BLaER1 (cell line): ENCODE measurements at regions not wholly inside any gene's neighbourhood (a gene's known extent, or its start where the extent isn't known, plus 50 kb on each side); places are given as distances from the start of the nearest gene placed in this dataset.
"Not testable (repeated sequence)": the region's sequence is repeated elsewhere in the genome, so short reads cannot be mapped to it uniquely, and the experiment has no call there.

ENCODE experiments used
- H3K27ac ChIP-seq: shearing (Covaris generic); formaldehyde crosslinking; 2 replicates; pipeline ENCODE4 v1.8.1; 2022
- H3K27me3 ChIP-seq: shearing (Covaris generic); formaldehyde crosslinking; 2 replicates; pipeline ENCODE4 v1.8.1; 2022
- H3K36me3 ChIP-seq: shearing (Covaris generic); formaldehyde crosslinking; 2 replicates; pipeline ENCODE4 v1.8.1; 2022
- H3K4me1 ChIP-seq: shearing (Covaris generic); formaldehyde crosslinking; 2 replicates; pipeline ENCODE4 v1.8.1; 2022
- H3K4me2 ChIP-seq: shearing (Covaris generic); formaldehyde crosslinking; 2 replicates; pipeline ENCODE4 v1.8.1; 2022
- H3K4me3 ChIP-seq: shearing (Covaris generic); formaldehyde crosslinking; 2 replicates; pipeline ENCODE4 v1.8.1; 2022
- H3K9ac ChIP-seq: shearing (Covaris generic); formaldehyde crosslinking; 2 replicates; pipeline ENCODE4 v1.8.1; 2022
- H3K9me3 ChIP-seq: shearing (Covaris generic); formaldehyde crosslinking; 2 replicates; pipeline ENCODE4 v1.8.1; 2022
- H4K20me1 ChIP-seq: shearing (Covaris generic); formaldehyde crosslinking; 2 replicates; pipeline ENCODE4 v1.8.1; 2022
- Cebpa-rat ChIP-seq: shearing (Covaris generic); IDR thresholded peaks from 2 replicates; pipeline ENCODE4 v1.8.1; 2022

GRCh38 chr14:105616802-105617192 is 90.4 kb downstream of the TMEM121 start:
- no peak overlapping the region for H3K4me2 ChIP-seq
- H3K9me3 ChIP-seq = peaks cover 8% of the 10 kb centered on the region
- no peaks in the 10 kb centered on the region for H3K36me3 ChIP-seq
- H3K27ac ChIP-seq = no peak overlapping the region
- H3K4me1 ChIP-seq = no peaks in the 10 kb centered on the region
- no peak overlapping the region for H3K9ac ChIP-seq
- no peak overlapping the region for H3K4me3 ChIP-seq
- H4K20me1 ChIP-seq = no peaks in the 10 kb centered on the region
- no peaks in the 10 kb centered on the region for H3K27me3 ChIP-seq
- no peak for TF ChIP-seq Cebpa-rat

GRCh38 chr14:105617201-105617777 is 90.9 kb downstream of the TMEM121 start:
- no peaks in the 10 kb centered on the region for H3K36me3 ChIP-seq
- H3K4me3 ChIP-seq = no peak overlapping the region
- no peaks in the 10 kb centered on the region for H3K27me3 ChIP-seq
- no peak overlapping the region for H3K9ac ChIP-seq
- no peaks in the 10 kb centered on the region for H3K4me1 ChIP-seq
- TF ChIP-seq Cebpa-rat = no peak
- H3K9me3 ChIP-seq = peaks cover 8% of the 10 kb centered on the region
- no peak overlapping the region for H3K4me2 ChIP-seq
- no peaks in the 10 kb centered on the region for H4K20me1 ChIP-seq
- no peak overlapping the region for H3K27ac ChIP-seq

- not testable (repeated sequence) for H3K4me1 ChIP-seq, H4K20me1 ChIP-seq, H3K4me2 ChIP-seq, H3K9ac ChIP-seq, H3K4me3 ChIP-seq, H3K27ac ChIP-seq, H3K27me3 ChIP-seq, H3K9me3 ChIP-seq, H3K36me3 ChIP-seq
Measured at GRCh38 chr14:105617805-105618204, 91.4 kb downstream of the TMEM121 start.

- not testable (repeated sequence) for H4K20me1 ChIP-seq, H3K4me2 ChIP-seq, H3K9ac ChIP-seq, H3K4me1 ChIP-seq, H3K9me3 ChIP-seq, H3K4me3 ChIP-seq, H3K27ac ChIP-seq, H3K27me3 ChIP-seq, H3K36me3 ChIP-seq
Measured at GRCh38 chr14:105619324-105619723, 92.9 kb downstream of the TMEM121 start.

GRCh38 chr14:105620178-105620864 is 93.9 kb downstream of the TMEM121 start:
- H3K4me3 ChIP-seq, H3K27ac ChIP-seq, H3K9ac ChIP-seq, H4K20me1 ChIP-seq, H3K36me3 ChIP-seq, H3K27me3 ChIP-seq, H3K4me2 ChIP-seq, H3K9me3 ChIP-seq, H3K4me1 ChIP-seq: not testable (repeated sequence)

GRCh38 chr14:105620865-105621471 is 94.6 kb downstream of the TMEM121 start:
- H3K4me2 ChIP-seq = not testable (repeated sequence)

GRCh38 chr14:105621479-105622328 is 95.3 kb downstream of the TMEM121 start:
- not testable (repeated sequence) for H3K27ac ChIP-seq, H4K20me1 ChIP-seq, H3K4me2 ChIP-seq, H3K36me3 ChIP-seq, H3K9ac ChIP-seq, H3K9me3 ChIP-seq, H3K4me3 ChIP-seq, H3K4me1 ChIP-seq, H3K27me3 ChIP-seq

More at GRCh38 chr14:105620865-105621471, 94.6 kb downstream of the TMEM121 start:
- not testable (repeated sequence) for H3K9ac ChIP-seq, H4K20me1 ChIP-seq, H3K27me3 ChIP-seq, H3K4me1 ChIP-seq, H3K27ac ChIP-seq, H3K9me3 ChIP-seq, H3K4me3 ChIP-seq, H3K36me3 ChIP-seq

- Histone ChIP-seq H3K4me3 (no peak overlapping the region), H3K36me3 (no peaks in the 10 kb centered on the region), H3K9ac (no peak overlapping the region), H4K20me1 (no peaks in the 10 kb centered on the region), H3K4me2 (no peak overlapping the region), H3K27me3 (no peaks in the 10 kb centered on the region), H3K4me1 (peaks cover 8% of the 10 kb centered on the region; the same call in 1 of the 2 replicates), H3K9me3 (peaks cover 3% of the 10 kb centered on the region), H3K27ac (no peak overlapping the region)
- no peak for TF ChIP-seq Cebpa-rat
Measured at GRCh38 chr14:105622329-105622955, 96.1 kb downstream of the TMEM121 start.

GRCh38 chr14:105623178-105623577 is 96.8 kb downstream of the TMEM121 start:
- not testable (repeated sequence) for H3K4me3 ChIP-seq, H3K4me2 ChIP-seq, H3K9ac ChIP-seq, H3K4me1 ChIP-seq, H4K20me1 ChIP-seq, H3K36me3 ChIP-seq, H3K27me3 ChIP-seq, H3K27ac ChIP-seq, H3K9me3 ChIP-seq

- H3K4me3 ChIP-seq, H3K36me3 ChIP-seq, H3K9me3 ChIP-seq, H3K9ac ChIP-seq, H3K4me2 ChIP-seq, H3K27me3 ChIP-seq, H3K27ac ChIP-seq, H4K20me1 ChIP-seq: not testable (repeated sequence)
- H3K4me1 ChIP-seq = peaks cover 11% of the 10 kb centered on the region
Measured at GRCh38 chr14:105624346-105624745, 98.0 kb downstream of the TMEM121 start.

GRCh38 chr14:105624749-105625434 is 98.5 kb downstream of the TMEM121 start:
- not testable (repeated sequence) for H3K9me3 ChIP-seq, H3K9ac ChIP-seq, H3K27me3 ChIP-seq, H3K4me2 ChIP-seq, H3K27ac ChIP-seq, H3K4me3 ChIP-seq, H3K36me3 ChIP-seq, H4K20me1 ChIP-seq
- H3K4me1 ChIP-seq = peaks cover 17% of the 10 kb centered on the region

- H3K4me3 ChIP-seq, H3K27ac ChIP-seq, H3K27me3 ChIP-seq, H4K20me1 ChIP-seq, H3K9ac ChIP-seq, H3K9me3 ChIP-seq, H3K36me3 ChIP-seq, H3K4me2 ChIP-seq: not testable (repeated sequence)
- peaks cover 17% of the 10 kb centered on the region for H3K4me1 ChIP-seq
Measured at GRCh38 chr14:105625448-105625847, 99.1 kb downstream of the TMEM121 start.

GRCh38 chr14:105626111-105626510 is 99.7 kb downstream of the TMEM121 start:
- H3K27ac ChIP-seq, H3K27me3 ChIP-seq, H3K36me3 ChIP-seq, H3K4me2 ChIP-seq, H3K4me3 ChIP-seq, H3K9me3 ChIP-seq, H4K20me1 ChIP-seq, H3K9ac ChIP-seq: not testable (repeated sequence)
- peaks cover 17% of the 10 kb centered on the region for H3K4me1 ChIP-seq
